ENCODE measurements at regions not wholly inside any gene's neighbourhood (a gene's known extent, or its start where the extent isn't known, plus 50 kb on each side); places are given as distances from the start of the nearest gene placed in this dataset.
A peak's percentile ranks its signal among the peaks of the same experiment; 100 is the strongest.

- TF ChIP-seq, protein P1, sequence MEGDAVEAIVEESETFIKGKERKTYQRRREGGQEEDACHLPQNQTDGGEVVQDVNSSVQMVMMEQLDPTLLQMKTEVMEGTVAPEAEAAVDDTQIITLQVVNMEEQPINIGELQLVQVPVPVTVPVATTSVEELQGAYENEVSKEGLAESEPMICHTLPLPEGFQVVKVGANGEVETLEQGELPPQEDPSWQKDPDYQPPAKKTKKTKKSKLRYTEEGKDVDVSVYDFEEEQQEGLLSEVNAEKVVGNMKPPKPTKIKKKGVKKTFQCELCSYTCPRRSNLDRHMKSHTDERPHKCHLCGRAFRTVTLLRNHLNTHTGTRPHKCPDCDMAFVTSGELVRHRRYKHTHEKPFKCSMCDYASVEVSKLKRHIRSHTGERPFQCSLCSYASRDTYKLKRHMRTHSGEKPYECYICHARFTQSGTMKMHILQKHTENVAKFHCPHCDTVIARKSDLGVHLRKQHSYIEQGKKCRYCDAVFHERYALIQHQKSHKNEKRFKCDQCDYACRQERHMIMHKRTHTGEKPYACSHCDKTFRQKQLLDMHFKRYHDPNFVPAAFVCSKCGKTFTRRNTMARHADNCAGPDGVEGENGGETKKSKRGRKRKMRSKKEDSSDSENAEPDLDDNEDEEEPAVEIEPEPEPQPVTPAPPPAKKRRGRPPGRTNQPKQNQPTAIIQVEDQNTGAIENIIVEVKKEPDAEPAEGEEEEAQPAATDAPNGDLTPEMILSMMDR (conservative IDR thresholded peaks at IDR 0.05; ENCODE audit: low read depth, low read length), result no peak
- H3K4me3 ChIP-seq (ENCODE audit: low read depth, low read length), result no peak overlapping the region
- DNase-seq (ENCODE audit: low read depth), result no peak
Measured at GRCh38 chr1:219266524-219266923, 92.8 kb downstream of the LYPLAL1 start.

GRCh38 chr1:219265026-219265515 is 91.4 kb downstream of the LYPLAL1 start:
- no peak overlapping the region for H3K4me3 ChIP-seq (ENCODE audit: low read depth, low read length)
- no peak for DNase-seq (ENCODE audit: low read depth)
- TF ChIP-seq, protein P1 (conservative IDR thresholded peaks at IDR 0.05; ENCODE audit: low read depth, low read length), result no peak

DNA sequence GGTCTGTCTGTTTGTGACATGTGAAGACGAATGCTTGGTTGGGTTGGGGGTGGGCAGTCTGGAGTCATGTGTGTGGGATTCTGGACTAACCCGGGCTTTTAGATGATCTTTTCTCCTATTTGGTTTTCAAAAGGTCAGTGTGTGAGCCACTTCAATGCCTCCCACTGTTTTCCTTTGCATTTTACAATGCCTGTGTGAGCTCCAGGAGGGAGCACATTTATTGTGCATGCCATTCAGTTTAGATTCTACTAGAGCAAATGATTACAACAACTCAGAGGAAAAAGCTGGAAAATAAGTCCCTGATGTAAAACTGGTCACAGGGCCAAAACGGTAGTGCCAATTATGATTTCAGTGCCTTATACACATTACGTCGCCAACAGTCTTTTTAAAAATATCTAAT is 90.9 kb downstream of the LYPLAL1 start:
- no peak overlapping the region for H3K4me3 ChIP-seq (ENCODE audit: low read depth, low read length)
- TF ChIP-seq, protein P1 (conservative IDR thresholded peaks at IDR 0.05; ENCODE audit: low read depth, low read length), result no peak
- DNase-seq (ENCODE audit: low read depth), result peak; percentile 66

All from choroid plexus epithelial cell (primary cell).